ENCODE measurements at regions not wholly inside any gene's neighbourhood (a gene's known extent, or its start where the extent isn't known, plus 50 kb on each side); places are given as distances from the start of the nearest gene placed in this dataset.

GRCh38 chr6:144843701-144844100 lies 558.6 kb downstream of the UTRN start:
- DNase-seq, result no peak

GRCh38 chr6:144844596-144844995 lies 559.5 kb downstream of the UTRN start:
- DNase-seq, result no peak

GRCh38 chr6:144845186-144845585 lies 560.1 kb downstream of the UTRN start:
- DNase-seq, result no peak

DNA sequence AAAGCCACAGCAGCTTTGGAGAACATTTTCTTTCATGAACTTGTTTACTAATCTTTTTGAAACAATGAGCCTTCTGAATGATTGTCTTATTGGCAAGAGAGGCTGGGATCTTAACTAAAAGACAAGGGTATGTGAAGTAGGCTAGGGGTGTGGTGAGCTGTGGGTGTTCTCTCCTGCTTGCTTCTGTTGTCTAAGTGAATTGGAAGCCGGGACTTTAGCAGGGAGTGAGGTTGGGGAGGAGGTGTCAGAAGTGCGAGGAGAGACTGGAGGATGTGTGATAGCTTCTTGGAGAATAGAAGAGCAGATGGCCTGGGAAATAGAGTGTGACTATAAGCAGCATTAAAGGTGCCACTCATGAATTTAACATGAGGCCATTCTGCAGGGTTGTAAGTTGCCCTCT lies 562.8 kb downstream of the UTRN start:
- no peak for DNase-seq

GRCh38 chr6:144849920-144850319 lies 564.8 kb downstream of the UTRN start:
- no peak for DNase-seq

DNA sequence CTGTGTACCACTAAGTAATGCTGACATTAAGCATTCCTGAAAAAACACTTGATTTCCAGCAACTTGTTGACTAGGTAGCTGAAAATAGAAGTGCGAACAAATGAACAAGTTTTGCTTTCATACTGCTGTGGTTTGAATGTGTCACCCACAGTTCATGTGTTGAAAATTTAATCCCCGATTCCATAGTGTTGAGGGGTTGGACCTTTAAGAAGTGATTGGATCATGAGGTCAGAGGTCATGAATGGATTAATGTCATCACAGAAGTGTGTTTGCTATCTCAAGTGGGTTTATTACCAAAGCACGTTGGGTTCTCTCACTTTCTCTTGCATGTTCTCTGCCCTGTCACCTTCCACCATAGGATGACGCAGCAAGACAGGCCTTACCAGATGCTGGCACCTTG lies 568.5 kb downstream of the UTRN start:
- no peak for DNase-seq

GRCh38 chr6:144854654-144855053 lies 569.5 kb downstream of the UTRN start:
- DNase-seq, result no peak

DNA sequence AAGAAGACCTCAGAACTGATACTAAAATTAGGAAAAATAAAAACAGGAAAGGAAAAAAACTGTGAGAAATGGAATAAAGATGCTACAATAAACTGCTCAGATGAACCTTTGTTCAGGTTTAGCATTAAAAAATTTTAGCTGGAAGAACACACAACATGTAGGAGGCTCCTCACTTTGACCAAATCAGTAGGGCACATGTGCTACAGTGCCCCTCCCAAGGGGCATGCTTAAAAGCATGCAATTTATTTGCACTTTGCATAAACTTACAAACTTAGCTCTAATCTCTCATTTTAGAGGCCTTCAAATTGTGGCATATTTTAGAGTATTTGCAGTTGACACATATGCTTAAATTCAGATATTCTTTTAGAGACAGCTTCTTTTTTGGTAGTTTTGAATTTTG lies 570.2 kb downstream of the UTRN start:
- no peak for DNase-seq

- DNase-seq, result no peak
These were observed 570.8 kb downstream of the UTRN start for GRCh38 chr6:144855812-144856531.

- no peak for DNase-seq
These were observed 571.5 kb downstream of the UTRN start for GRCh38 chr6:144856622-144857021.

GRCh38 chr6:144857086-144857485 lies 572.0 kb downstream of the UTRN start:
- DNase-seq, result no peak

GRCh38 chr6:144862769-144863168 lies 577.6 kb downstream of the UTRN start:
- no peak for DNase-seq

DNA sequence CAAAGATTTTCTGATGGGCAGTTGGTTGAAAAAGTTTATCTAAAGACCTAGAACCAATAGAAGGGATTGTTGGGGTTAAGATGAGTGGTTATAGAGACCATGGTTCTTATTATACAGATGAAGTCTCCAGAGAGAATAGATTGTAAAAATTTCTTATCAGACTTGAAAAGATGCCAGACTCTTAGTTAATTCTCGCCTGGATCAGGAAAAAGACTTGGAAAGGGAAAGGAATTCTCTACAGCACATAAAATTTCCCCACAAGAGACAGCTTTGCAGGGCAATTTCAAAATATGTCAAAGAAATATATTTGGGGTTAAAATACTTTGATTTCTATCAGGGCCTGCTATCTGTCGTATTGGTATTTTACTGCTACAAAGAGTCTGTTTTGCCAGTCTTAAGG lies 582.6 kb downstream of the UTRN start:
- no peak for DNase-seq

DNA sequence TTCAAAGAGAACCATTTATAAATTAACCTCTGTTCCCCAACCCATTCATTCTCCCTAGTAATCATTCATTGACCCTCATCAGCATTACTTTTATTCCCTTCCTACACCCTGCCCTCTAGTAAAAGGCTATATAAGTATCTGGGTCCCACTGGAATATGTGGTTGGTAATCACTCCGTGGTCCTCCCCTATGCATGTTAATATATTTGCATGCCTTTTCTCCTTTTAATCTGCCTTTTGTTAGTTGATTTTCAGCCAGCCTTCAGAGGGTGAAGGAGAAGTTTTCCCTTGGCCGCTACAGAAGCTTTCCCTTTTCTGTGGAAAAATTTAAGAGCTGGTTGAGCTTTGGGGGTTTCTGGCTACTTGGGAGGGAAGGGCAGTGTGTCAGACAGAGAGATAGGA lies 585.6 kb downstream of the UTRN start:
- no peak for DNase-seq

DNA sequence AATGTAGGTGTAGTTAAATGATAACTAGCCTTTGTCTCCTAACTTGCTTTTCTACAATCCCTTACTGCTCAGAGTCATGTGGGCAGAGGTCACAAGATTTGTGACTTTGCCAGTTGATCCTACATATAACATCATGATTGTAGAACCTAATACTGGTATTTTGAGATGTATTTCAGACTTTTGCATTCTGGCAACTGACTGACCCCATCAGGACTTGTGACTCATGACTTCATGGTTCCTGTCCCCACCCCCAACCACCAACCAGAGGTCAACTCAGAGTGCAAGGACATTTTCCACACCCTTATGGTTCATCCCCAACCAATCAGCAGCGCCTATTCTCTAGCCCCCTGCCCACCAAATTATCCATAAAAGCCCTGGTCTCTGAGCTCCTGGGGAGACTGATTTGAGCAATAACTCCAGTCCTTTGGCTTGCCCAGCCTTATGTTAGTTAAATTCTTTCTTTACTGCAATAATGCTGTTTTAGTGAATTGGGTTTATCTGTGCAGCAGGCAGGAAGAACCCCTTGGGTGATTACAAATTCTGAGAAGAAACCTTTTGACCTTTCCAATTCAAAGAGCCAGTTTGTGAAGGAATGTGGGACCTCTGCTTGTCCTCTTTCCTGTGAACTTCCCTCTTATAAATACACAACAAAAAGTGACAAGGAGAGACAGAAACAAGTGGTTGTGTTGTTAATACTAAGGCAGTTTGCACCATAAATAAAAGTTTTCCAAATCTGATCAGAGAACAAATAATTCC lies 588.7 kb downstream of the UTRN start:
- DNase-seq, result no peak

DNA sequence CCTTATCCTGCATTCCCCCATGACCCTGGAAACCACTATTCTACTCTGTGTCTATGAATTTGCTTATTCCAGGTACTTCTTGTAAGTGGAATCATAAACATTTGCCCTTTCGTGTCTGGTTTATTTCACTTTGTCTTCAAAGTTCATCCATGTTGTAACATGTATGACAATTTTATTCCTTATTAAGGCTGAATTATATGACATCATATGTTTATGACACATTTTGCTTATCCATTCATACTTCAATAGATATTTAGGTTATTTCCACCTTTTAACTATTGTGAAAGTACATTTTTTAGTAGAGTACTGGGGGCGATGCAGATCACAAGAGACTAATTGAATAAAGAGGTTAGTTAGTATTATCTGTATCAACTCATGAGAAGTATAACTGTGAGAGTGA lies 591.6 kb downstream of the UTRN start:
- no peak for DNase-seq

GRCh38 chr6:144877118-144877517 lies 592.0 kb downstream of the UTRN start:
- DNase-seq, result no peak

DNA sequence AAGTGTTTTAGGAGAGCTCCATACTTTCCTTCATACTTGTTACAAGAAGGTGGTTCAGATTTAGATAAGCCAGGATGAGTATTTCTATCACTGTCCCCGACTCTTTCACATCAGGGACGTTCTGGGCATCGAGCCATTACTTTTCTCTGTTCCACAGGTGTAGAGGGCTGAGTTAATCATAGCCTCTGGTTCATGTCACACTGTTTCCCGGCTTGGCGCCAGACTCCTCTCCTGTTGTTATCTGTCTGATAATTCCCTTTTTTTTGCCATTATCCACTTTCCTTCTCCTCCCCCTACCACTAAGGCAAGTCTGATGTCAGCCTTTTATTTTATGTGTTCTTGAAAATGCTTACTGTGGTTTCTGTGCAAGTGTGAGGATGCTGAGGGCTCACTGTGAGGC lies 593.4 kb downstream of the UTRN start:
- DNase-seq, result no peak

- DNase-seq, result no peak
These were observed 594.3 kb downstream of the UTRN start for GRCh38 chr6:144879436-144879835.

DNA sequence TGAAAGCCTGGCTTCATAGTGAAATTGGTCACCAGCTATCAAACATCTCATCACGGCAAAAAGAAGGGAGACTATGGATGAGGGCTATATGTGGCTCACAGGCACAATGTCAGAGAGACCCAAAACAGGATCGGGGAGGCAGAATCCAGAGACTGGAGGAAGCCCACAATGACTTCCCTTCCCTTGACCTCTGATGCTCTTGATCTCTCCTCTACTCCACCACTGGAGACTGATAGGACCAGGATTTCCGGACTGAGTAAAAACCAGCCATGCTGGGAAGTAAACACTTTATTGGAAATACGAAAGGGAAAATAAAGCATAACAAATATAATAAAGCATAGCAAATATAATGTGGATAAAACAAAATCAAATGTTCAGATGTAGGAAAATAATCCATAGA lies 597.3 kb downstream of the UTRN start:
- DNase-seq, result no peak

- DNase-seq, result no peak
These were observed 598.8 kb downstream of the UTRN start for GRCh38 chr6:144883915-144884314.

DNA sequence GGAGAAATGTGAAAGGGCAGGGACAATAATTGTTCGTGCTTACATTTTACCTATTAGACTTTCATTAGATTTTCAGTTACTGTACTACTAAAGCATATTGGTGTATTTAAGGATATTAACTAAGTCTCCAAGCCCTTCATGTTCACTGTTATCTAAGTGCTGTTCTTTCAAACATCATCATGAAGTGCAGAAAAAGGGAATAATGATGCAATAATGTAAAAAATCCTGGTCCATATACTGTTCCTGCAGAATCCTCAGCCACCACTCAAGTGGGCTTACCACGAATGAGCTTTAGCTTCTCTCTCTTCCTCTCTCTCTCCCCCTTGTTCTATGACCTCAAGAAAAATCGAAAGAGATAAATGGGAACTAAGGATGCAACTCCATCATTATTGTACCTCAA lies 600.7 kb downstream of the UTRN start:
- DNase-seq, result no peak

GRCh38 chr6:144886682-144887081 lies 601.5 kb downstream of the UTRN start:
- DNase-seq, result no peak

- no peak for DNase-seq
These were observed 603.5 kb downstream of the UTRN start for GRCh38 chr6:144888621-144889020.
